SK-N-SH treated with all-trans-retinoic acid at 6 μM for 48 hours (cell line): ENCODE measurements at regions not wholly inside any gene's neighbourhood (a gene's known extent, or its start where the extent isn't known, plus 50 kb on each side); places are given as distances from the start of the nearest gene placed in this dataset.

ENCODE experiments used
- ATAC-seq: fragments of 200-7000 bp; cut with Tn5 transposase; 3 replicates; pipeline ENCODE4 v1.9.1; 2020; ENCODE audit warnings: mild to moderate bottlenecking, moderate library complexity
- ARNTL ChIP-seq: fragments of 450-650 bp; formaldehyde crosslinking; IDR thresholded peaks from 2 replicates; pipeline ENCODE4 v1.5.0; 2020; ENCODE audit warnings: low read depth, mild to moderate bottlenecking, moderate library complexity, borderline replicate concordance
- BACH2 ChIP-seq: fragments of 250-450 bp; sonication (Bioruptor Pico); IDR thresholded peaks from 2 replicates; pipeline ENCODE4 v1.9.0; 2021; ENCODE audit warnings: mild to moderate bottlenecking, borderline replicate concordance
- CSDC2 ChIP-seq: fragments of 250-450 bp; sonication (Bioruptor Pico); IDR thresholded peaks from 2 replicates; pipeline ENCODE4 v1.5.0; 2020; ENCODE audit warnings: mild to moderate bottlenecking, moderate library complexity
- GLIS3 ChIP-seq: fragments of 250-450 bp; sonication (Bioruptor Pico); IDR thresholded peaks from 2 replicates; pipeline ENCODE4 v1.5.0; 2020; ENCODE audit warnings: mild to moderate bottlenecking, moderate library complexity
- ISL1 ChIP-seq: fragments of 250-450 bp; sonication (Bioruptor Pico); IDR thresholded peaks from 2 replicates; pipeline ENCODE4 v2.1.2; 2022; ENCODE audit warnings: mild to moderate bottlenecking, moderate library complexity
- OSR1 ChIP-seq: fragments of 250-450 bp; sonication (Bioruptor Pico); IDR thresholded peaks from 2 replicates; pipeline ENCODE4 v1.8.0; 2022; ENCODE audit warnings: moderate library complexity, mild to moderate bottlenecking, inconsistent platforms
- PPARA ChIP-seq: fragments of 250-450 bp; sonication (Bioruptor Pico); IDR thresholded peaks from 2 replicates; pipeline ENCODE4 v1.5.0; 2020; ENCODE audit warnings: mild to moderate bottlenecking, borderline replicate concordance
- RARB ChIP-seq: fragments of 250-450 bp; sonication (Bioruptor Pico); IDR thresholded peaks from 2 replicates; pipeline ENCODE4 v1.8.0; 2021; ENCODE audit warnings: mild to moderate bottlenecking, moderate library complexity
- SNAI2 ChIP-seq: fragments of 250-450 bp; sonication (Bioruptor Pico); IDR thresholded peaks from 2 replicates; pipeline ENCODE4 v1.5.0; 2020; ENCODE audit warnings: mild to moderate bottlenecking, moderate library complexity
- TCF4 ChIP-seq: fragments of 250-450 bp; sonication (Bioruptor Pico); IDR thresholded peaks from 2 replicates; pipeline ENCODE4 v1.8.0; 2021; ENCODE audit warnings: mild to moderate bottlenecking, moderate library complexity, borderline replicate concordance
- TOX ChIP-seq: fragments of 250-450 bp; sonication (Bioruptor Pico); IDR thresholded peaks from 2 replicates; pipeline ENCODE4 v1.8.0; 2021; ENCODE audit warnings: mild to moderate bottlenecking, moderate library complexity, borderline replicate concordance
- ZC3H10 ChIP-seq: fragments of 250-450 bp; sonication (Bioruptor Pico); IDR thresholded peaks from 2 replicates; pipeline ENCODE4 v1.5.1; 2021; ENCODE audit warnings: mild to moderate bottlenecking, moderate library complexity
- ZFP3 ChIP-seq: fragments of 250-450 bp; sonication (Bioruptor Pico); IDR thresholded peaks from 2 replicates; pipeline ENCODE4 v1.5.0; 2020; ENCODE audit warnings: mild to moderate bottlenecking, moderate library complexity
- ZFP30 ChIP-seq: fragments of 450-650 bp; formaldehyde crosslinking; IDR thresholded peaks from 2 replicates; pipeline ENCODE4 v1.5.0; 2022; ENCODE audit warnings: mild to moderate bottlenecking, moderate library complexity
- ZNF70 ChIP-seq: fragments of 450-650 bp; formaldehyde crosslinking; IDR thresholded peaks from 2 replicates; pipeline ENCODE4 v1.5.0; 2020; ENCODE audit warnings: mild to moderate bottlenecking, moderate library complexity
- TF ChIP-seq, protein P1 (sequence below): fragments of 250-450 bp; sonication (Bioruptor Pico); IDR thresholded peaks from 2 replicates; pipeline ENCODE4 v1.8.0; 2020; ENCODE audit warnings: mild to moderate bottlenecking, moderate library complexity, borderline replicate concordance
- TF ChIP-seq, protein P2 (sequence below): fragments of 250-450 bp; sonication (Bioruptor Pico); IDR thresholded peaks from 2 replicates; pipeline ENCODE4 v1.5.1; 2020; ENCODE audit warnings: low read depth, mild to moderate bottlenecking, moderate library complexity
- TF ChIP-seq, protein P3 (sequence below): fragments of 250-450 bp; sonication (Bioruptor Pico); IDR thresholded peaks from 2 replicates; pipeline ENCODE4 v1.5.0; 2020; ENCODE audit warnings: mild to moderate bottlenecking, moderate library complexity
- TF ChIP-seq, protein P4 (sequence below): fragments of 250-450 bp; sonication (Bioruptor Pico); IDR thresholded peaks from 2 replicates; pipeline ENCODE4 v1.5.1; 2021; ENCODE audit warnings: mild to moderate bottlenecking, moderate library complexity
- TF ChIP-seq, protein P5 (sequence below): fragments of 250-450 bp; sonication (Bioruptor Pico); IDR thresholded peaks from 2 replicates; pipeline ENCODE4 v1.8.0; 2021; ENCODE audit warnings: low read depth, mild to moderate bottlenecking, moderate library complexity, borderline replicate concordance

DNA sequence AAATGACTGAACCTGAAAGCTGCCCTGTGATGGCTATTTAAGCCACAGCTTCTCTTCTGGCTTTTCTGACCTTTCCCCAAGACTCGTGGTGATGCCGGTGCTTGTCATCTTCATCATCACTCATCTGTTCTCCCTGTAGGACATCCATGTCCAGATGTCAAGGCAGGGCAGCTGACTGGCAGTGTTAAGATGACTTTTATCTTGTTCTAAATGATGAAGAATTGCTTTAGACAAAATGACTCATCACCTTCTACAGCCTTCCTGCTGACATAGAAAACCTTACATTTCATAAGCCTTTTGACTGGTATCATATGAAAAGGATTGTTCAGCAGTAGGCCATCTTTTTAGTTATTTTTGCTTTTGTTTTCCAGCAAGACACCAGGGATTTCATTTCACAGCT, 67.0 kb upstream of the GPR149 start (continued):
- no peak for TF ChIP-seq ZFP3 (CRISPR knock-in tag)
- TF ChIP-seq GLIS3 (CRISPR knock-in tag): no peak
- TF ChIP-seq ZNF70 (CRISPR knock-in tag): no peak
- TF ChIP-seq, protein P1, sequence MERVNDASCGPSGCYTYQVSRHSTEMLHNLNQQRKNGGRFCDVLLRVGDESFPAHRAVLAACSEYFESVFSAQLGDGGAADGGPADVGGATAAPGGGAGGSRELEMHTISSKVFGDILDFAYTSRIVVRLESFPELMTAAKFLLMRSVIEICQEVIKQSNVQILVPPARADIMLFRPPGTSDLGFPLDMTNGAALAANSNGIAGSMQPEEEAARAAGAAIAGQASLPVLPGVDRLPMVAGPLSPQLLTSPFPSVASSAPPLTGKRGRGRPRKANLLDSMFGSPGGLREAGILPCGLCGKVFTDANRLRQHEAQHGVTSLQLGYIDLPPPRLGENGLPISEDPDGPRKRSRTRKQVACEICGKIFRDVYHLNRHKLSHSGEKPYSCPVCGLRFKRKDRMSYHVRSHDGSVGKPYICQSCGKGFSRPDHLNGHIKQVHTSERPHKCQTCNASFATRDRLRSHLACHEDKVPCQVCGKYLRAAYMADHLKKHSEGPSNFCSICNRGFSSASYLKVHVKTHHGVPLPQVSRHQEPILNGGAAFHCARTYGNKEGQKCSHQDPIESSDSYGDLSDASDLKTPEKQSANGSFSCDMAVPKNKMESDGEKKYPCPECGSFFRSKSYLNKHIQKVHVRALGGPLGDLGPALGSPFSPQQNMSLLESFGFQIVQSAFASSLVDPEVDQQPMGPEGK (CRISPR knock-in tag): no peak
- TF ChIP-seq ARNTL (CRISPR knock-in tag): no peak

DNA sequence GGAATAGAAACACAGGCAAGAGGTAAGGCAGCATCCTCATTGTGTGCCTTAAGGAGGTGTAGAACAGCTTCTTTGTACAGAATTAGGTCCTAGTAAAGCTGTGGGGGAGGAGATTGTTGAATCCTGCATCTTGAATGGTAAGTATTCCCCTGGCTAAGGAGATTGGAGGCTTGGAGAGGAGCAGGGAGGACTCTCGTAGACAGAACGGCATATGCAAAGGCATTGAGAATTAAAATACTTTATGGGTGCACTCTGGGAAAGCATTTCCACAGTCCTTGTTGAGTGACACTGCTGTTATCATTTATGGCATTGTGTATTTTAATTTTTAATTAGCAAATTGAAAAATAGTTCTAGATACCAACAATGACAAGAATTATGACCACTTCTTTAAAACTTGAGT, 66.5 kb upstream of the GPR149 start:
- no peak for ATAC-seq

DNA sequence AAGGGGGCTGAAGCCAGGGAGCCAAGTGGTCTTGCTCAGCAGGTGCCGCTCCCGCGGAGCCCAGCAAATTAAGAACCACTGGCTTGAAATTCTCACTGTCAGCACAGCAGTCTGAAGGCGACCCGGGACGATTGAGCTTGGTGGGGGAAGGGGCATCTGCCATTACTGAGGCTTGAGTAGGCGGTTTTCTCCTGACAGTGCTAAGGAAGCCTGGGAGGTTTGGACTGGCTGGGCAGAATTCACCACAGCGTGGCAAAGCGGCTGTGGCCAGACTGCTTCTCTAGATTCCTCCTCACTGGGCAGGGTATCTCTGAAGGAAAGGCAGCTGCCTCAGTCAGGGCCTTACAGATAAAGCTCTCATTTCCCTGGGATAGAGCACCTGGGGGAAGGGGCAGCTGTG, 57.0 kb upstream of the GPR149 start:
- ATAC-seq: no peak
- TF ChIP-seq, protein P2, sequence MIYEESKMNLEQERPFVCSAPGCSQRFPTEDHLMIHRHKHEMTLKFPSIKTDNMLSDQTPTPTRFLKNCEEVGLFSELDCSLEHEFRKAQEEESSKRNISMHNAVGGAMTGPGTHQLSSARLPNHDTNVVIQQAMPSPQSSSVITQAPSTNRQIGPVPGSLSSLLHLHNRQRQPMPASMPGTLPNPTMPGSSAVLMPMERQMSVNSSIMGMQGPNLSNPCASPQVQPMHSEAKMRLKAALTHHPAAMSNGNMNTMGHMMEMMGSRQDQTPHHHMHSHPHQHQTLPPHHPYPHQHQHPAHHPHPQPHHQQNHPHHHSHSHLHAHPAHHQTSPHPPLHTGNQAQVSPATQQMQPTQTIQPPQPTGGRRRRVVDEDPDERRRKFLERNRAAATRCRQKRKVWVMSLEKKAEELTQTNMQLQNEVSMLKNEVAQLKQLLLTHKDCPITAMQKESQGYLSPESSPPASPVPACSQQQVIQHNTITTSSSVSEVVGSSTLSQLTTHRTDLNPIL: no peak
- TF ChIP-seq BACH2 (CRISPR knock-in tag): no peak
- TF ChIP-seq OSR1 (CRISPR knock-in tag): no peak
- no peak for TF ChIP-seq PPARA (CRISPR knock-in tag)
- TF ChIP-seq ZC3H10 (CRISPR knock-in tag): no peak
- no peak for TF ChIP-seq SNAI2 (CRISPR knock-in tag)
- no peak for TF ChIP-seq TOX
- TF ChIP-seq RARB: no peak
- no peak for TF ChIP-seq CSDC2 (CRISPR knock-in tag)

More for the DNA sequence above, 66.5 kb upstream of the GPR149 start:
- TF ChIP-seq TCF4 (CRISPR knock-in tag): no peak
- no peak for TF ChIP-seq GLIS3 (CRISPR knock-in tag)
- TF ChIP-seq, protein P2: no peak
- no peak for TF ChIP-seq SNAI2 (CRISPR knock-in tag)
- no peak for TF ChIP-seq ZC3H10 (CRISPR knock-in tag)
- TF ChIP-seq ZFP3 (CRISPR knock-in tag): no peak
- TF ChIP-seq, protein P3, sequence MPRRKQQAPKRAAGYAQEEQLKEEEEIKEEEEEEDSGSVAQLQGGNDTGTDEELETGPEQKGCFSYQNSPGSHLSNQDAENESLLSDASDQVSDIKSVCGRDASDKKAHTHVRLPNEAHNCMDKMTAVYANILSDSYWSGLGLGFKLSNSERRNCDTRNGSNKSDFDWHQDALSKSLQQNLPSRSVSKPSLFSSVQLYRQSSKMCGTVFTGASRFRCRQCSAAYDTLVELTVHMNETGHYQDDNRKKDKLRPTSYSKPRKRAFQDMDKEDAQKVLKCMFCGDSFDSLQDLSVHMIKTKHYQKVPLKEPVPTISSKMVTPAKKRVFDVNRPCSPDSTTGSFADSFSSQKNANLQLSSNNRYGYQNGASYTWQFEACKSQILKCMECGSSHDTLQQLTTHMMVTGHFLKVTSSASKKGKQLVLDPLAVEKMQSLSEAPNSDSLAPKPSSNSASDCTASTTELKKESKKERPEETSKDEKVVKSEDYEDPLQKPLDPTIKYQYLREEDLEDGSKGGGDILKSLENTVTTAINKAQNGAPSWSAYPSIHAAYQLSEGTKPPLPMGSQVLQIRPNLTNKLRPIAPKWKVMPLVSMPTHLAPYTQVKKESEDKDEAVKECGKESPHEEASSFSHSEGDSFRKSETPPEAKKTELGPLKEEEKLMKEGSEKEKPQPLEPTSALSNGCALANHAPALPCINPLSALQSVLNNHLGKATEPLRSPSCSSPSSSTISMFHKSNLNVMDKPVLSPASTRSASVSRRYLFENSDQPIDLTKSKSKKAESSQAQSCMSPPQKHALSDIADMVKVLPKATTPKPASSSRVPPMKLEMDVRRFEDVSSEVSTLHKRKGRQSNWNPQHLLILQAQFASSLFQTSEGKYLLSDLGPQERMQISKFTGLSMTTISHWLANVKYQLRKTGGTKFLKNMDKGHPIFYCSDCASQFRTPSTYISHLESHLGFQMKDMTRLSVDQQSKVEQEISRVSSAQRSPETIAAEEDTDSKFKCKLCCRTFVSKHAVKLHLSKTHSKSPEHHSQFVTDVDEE: no peak
- TF ChIP-seq, protein P4, sequence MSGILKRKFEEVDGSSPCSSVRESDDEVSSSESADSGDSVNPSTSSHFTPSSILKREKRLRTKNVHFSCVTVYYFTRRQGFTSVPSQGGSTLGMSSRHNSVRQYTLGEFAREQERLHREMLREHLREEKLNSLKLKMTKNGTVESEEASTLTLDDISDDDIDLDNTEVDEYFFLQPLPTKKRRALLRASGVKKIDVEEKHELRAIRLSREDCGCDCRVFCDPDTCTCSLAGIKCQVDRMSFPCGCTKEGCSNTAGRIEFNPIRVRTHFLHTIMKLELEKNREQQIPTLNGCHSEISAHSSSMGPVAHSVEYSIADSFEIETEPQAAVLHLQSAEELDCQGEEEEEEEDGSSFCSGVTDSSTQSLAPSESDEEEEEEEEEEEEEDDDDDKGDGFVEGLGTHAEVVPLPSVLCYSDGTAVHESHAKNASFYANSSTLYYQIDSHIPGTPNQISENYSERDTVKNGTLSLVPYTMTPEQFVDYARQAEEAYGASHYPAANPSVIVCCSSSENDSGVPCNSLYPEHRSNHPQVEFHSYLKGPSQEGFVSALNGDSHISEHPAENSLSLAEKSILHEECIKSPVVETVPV (CRISPR knock-in tag): no peak
- no peak for TF ChIP-seq ZFP30 (CRISPR knock-in tag)
- TF ChIP-seq ZNF70 (CRISPR knock-in tag): no peak
- no peak for TF ChIP-seq ISL1 (CRISPR knock-in tag)
- TF ChIP-seq, protein P5, sequence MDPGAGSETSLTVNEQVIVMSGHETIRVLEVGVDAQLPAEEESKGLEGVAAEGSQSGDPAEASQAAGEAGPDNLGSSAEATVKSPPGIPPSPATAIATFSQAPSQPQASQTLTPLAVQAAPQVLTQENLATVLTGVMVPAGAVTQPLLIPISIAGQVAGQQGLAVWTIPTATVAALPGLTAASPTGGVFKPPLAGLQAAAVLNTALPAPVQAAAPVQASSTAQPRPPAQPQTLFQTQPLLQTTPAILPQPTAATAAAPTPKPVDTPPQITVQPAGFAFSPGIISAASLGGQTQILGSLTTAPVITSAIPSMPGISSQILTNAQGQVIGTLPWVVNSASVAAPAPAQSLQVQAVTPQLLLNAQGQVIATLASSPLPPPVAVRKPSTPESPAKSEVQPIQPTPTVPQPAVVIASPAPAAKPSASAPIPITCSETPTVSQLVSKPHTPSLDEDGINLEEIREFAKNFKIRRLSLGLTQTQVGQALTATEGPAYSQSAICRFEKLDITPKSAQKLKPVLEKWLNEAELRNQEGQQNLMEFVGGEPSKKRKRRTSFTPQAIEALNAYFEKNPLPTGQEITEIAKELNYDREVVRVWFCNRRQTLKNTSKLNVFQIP (CRISPR knock-in tag): no peak
- TF ChIP-seq, protein P1 (CRISPR knock-in tag): no peak
- no peak for TF ChIP-seq RARB
- TF ChIP-seq CSDC2 (CRISPR knock-in tag): no peak
- TF ChIP-seq OSR1 (CRISPR knock-in tag): no peak
